Uterus (tissue), 3 donors: ENCODE measurements at regions not wholly inside any gene's neighbourhood (a gene's known extent, or its start where the extent isn't known, plus 50 kb on each side); places are given as distances from the start of the nearest gene placed in this dataset.

ENCODE experiments used
- DNase-seq, 2 donors: peaks; one replicate each; pipeline ENCODE4 v3.0.0-alpha.2; 2019 to 2020
- H3K27ac ChIP-seq, 2 donors: fragments of 200-600 bp; sonication (generic); 1 replicate in 1 of 2; 2 replicates in 1 of 2; pipeline ENCODE4 v1.5.1; 2016 to 2018
- H3K27me3 ChIP-seq, 2 donors: fragments of 200-600 bp; sonication (generic); one replicate each; pipeline ENCODE4 v1.5.1; 2018 to 2019; ENCODE audit warnings: control low read depth in 1 of 2
- H3K36me3 ChIP-seq, 2 donors: fragments of 200-600 bp; sonication (generic); one replicate each; pipeline ENCODE4 v1.5.1; 2019; ENCODE audit warnings: control low read depth in 1 of 2
- H3K4me1 ChIP-seq, 2 donors: fragments of 200-600 bp; sonication (generic); one replicate each; pipeline ENCODE4 v1.5.1; 2018 to 2019; ENCODE audit warnings: control low read depth in 1 of 2
- H3K4me3 ChIP-seq, 2 donors: fragments of 200-600 bp; sonication (generic); 1 replicate in 1 of 2; 2 replicates in 1 of 2; pipeline ENCODE4 v1.5.1; 2018 to 2019; ENCODE audit warnings: mild to moderate bottlenecking in 1 of 2
- H3K9me3 ChIP-seq, 2 donors: fragments of 200-600 bp; sonication (generic); one replicate each; pipeline ENCODE4 v1.5.1; 2019; ENCODE audit warnings: control low read depth in 1 of 2
- POLR2A ChIP-seq, 2 donors: fragments of 450-650 bp; IDR thresholded peaks; one replicate each; pipeline ENCODE4 v1.6.1; 2016; ENCODE audit warnings: antibody characterized with exemption in 2 of 2, mild to moderate bottlenecking in 1 of 2, moderate library complexity in 1 of 2
- intact Hi-C: fragments of 100-400 bp; cut with DNase I; formaldehyde crosslinking; loops from one replicate; pipeline ENCODE4 v1.15.1; 2023; ENCODE audit warnings: low total_unique reads
- TF ChIP-seq, protein P1 (sequence below), 4 experiments: fragments of 200-600 bp in 2 of 4; fragments of 450-650 bp in 2 of 4; sonication (generic) in 2 of 4; IDR thresholded peaks; one replicate each; pipeline ENCODE4 v1.5.1; 2016 to 2019; ENCODE audit warnings: antibody characterized with exemption in 4 of 4, mild to moderate bottlenecking in 2 of 4, moderate library complexity in 1 of 4
- donor health status: DM: yes; HTN: yes; CAD: no.

DNA sequence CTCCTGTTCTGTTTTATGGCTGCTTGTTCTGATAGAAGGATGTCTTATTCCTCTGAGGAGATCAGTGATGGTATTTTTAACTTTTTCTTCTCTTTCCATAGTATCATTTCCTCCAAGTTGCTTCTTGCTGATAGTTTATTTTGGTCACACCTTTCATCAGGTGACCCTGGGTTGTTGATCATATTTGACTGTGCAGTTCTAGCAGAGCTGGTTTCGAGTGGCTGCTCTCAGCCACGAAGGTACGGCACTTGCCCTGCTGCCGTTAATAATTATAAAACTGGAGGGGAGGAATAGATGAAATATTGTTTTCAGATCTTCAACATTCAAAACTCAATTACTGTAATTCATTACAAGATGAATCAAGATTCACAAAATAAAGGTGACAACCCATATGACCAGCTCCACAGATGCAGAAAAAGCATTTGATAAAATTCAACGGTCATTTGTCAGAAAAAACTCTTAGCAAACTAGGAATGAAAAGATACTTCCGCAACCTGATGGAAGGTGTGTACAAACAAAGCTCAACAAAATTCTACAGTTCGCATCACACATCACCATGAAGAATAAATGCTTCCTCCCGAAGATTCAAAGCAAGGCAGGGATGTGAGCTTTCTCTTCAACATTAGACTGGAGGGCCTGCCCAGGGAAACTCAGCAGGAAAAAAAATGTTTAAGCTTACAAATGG, 59.2 kb upstream of the RTL6 start:
- TF ChIP-seq, protein P1, sequence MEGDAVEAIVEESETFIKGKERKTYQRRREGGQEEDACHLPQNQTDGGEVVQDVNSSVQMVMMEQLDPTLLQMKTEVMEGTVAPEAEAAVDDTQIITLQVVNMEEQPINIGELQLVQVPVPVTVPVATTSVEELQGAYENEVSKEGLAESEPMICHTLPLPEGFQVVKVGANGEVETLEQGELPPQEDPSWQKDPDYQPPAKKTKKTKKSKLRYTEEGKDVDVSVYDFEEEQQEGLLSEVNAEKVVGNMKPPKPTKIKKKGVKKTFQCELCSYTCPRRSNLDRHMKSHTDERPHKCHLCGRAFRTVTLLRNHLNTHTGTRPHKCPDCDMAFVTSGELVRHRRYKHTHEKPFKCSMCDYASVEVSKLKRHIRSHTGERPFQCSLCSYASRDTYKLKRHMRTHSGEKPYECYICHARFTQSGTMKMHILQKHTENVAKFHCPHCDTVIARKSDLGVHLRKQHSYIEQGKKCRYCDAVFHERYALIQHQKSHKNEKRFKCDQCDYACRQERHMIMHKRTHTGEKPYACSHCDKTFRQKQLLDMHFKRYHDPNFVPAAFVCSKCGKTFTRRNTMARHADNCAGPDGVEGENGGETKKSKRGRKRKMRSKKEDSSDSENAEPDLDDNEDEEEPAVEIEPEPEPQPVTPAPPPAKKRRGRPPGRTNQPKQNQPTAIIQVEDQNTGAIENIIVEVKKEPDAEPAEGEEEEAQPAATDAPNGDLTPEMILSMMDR (IDR thresholded peaks at IDR 0.05) = no peak
- no peak for TF ChIP-seq POLR2A (IDR thresholded peaks at IDR 0.05)
- H3K27me3 ChIP-seq = no peaks in the 10 kb centered on the region
- no peaks in the 10 kb centered on the region for H3K4me1 ChIP-seq
- no peak for DNase-seq
- H3K36me3 ChIP-seq = no peaks in the 10 kb centered on the region
- H3K9me3 ChIP-seq = no peaks in the 10 kb centered on the region
- H3K4me3 ChIP-seq = no peak overlapping the region
- intact Hi-C loops = no loop called here
- no peak overlapping the region for H3K27ac ChIP-seq

DNA sequence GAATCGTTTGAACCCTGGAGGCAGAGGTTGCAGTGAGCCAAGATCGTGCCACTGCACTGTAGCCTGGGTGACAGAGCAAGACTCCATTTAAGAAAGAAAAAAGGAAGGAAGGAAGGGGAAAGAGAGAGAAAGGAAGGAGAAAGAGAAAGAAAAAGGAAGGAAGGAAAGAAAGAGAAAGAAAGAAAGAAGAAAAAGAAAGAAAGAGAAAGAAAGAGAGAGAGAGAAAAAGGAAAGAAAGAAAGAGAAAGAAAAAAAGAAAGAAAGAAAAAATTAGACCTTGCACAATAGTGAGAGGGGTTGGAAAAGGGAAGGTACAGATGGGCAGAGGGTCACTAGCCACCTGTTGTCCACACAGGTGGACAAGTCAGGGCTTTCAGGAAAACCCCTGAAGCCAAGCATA, 57.6 kb upstream of the RTL6 start:
- H3K36me3 ChIP-seq = no peaks in the 10 kb centered on the region
- intact Hi-C loops = no loop called here
- no peak overlapping the region for H3K4me3 ChIP-seq
- DNase-seq = no peak
- no peak for TF ChIP-seq POLR2A (IDR thresholded peaks at IDR 0.05)
- TF ChIP-seq, protein P1 (IDR thresholded peaks at IDR 0.05) = no peak
- no peaks in the 10 kb centered on the region for H3K9me3 ChIP-seq
- no peaks in the 10 kb centered on the region for H3K27me3 ChIP-seq
- H3K27ac ChIP-seq = no peak overlapping the region
- H3K4me1 ChIP-seq = no peaks in the 10 kb centered on the region

DNA sequence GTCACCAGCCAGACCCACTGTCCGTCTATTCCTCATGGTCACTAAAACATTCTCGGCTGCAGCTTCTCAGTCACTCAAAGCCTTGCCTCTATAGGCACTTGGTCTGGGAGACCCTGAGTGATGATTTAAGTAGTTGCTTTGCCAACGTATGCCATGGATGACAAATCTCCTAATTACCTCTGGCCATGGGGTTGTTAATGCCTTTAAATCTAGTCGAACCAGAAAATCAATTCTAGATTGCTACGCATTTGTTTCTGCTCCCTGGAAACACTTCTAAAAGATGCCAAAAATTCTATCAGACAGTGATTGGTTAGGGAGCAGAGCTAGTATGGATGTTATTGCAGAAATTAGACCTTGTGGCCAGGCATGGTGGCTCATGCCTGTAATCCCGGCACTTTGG, 57.0 kb upstream of the RTL6 start:
- no peak overlapping the region for H3K4me3 ChIP-seq
- H3K27me3 ChIP-seq = no peaks in the 10 kb centered on the region
- no peaks in the 10 kb centered on the region for H3K4me1 ChIP-seq
- TF ChIP-seq POLR2A (IDR thresholded peaks at IDR 0.05) = no peak
- TF ChIP-seq, protein P1 (IDR thresholded peaks at IDR 0.05) = no peak
- no peak overlapping the region for H3K27ac ChIP-seq
- no peak for DNase-seq
- intact Hi-C loops = no loop called here
- H3K36me3 ChIP-seq = no peaks in the 10 kb centered on the region
- no peaks in the 10 kb centered on the region for H3K9me3 ChIP-seq

DNA sequence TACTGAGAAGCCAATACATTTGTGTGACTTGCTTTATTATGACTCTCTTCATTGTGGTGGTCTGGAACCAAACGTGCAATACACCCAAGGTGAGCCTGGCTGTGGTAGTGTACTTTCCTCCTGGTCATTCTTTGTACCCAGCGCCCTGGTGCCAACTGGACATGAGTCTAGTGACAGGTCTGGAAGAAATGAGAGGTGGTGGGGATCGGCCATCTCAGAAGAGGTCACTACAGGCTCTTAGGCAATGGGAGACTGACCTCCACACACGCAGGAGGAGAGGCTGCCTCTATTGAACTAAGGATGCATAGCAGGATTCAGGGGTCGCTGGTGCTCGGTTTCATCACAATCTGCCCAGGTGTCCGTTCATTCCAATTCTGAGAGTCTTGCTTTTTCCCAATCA, 56.4 kb upstream of the RTL6 start:
- Histone ChIP-seq H3K9me3 (no peaks in the 10 kb centered on the region), H3K36me3 (no peaks in the 10 kb centered on the region), H3K27me3 (no peaks in the 10 kb centered on the region), H3K27ac (no peak overlapping the region), H3K4me3 (no peak overlapping the region), H3K4me1 (no peaks in the 10 kb centered on the region)
- no peak for TF ChIP-seq POLR2A (IDR thresholded peaks at IDR 0.05)
- TF ChIP-seq, protein P1 (IDR thresholded peaks at IDR 0.05) = no peak
- no peak for DNase-seq
- intact Hi-C loops = no loop called here

DNA sequence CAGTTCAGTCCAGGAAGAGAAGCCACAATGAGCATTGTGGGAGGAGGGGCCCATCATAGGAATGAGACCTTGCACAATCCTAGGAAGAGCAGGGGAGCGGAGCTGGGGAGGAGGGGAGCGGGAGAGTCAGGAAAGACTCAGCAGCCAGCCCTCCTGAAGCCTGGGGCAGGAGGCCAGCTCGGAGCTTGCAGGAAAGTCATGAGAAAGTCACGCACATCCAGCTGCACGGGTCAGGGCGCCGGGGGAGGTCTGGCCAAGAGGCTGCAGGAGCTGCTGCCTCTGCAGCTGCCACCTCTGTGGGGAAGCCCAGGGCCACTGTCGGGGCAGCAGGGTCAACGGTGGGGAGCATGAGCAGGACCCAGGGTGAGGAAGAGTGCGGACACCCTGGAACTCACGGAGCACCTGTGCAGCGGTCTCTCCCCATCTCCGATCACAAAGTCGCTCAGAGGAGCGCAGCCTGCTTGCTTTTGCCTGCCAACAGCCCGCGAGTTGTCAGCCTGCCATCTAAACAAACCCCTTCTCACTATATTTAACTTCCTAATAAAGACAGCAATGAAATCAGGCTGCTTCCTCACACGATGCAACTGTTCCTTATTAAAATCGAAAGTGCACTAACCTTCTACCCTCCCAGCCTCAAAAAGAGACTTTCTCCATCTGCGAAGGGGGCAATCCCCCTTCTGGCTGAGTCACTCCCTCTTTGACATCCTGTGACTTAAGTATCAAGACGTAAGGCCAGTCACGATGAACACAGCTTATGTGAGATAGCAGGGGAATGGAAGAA, 52.9 kb upstream of the RTL6 start:
- intact Hi-C loops = no loop called here
- Histone ChIP-seq H3K4me3 (peak overlapping the region; percentile 20 to 28), H3K4me1 (no peaks in the 10 kb centered on the region), H3K27me3 (no peaks in the 10 kb centered on the region), H3K36me3 (no peaks in the 10 kb centered on the region), H3K27ac (peak overlapping the region; percentile 46 to 57), H3K9me3 (no peaks in the 10 kb centered on the region)
- peak; percentile 81 to 82 for DNase-seq
- TF ChIP-seq, protein P1 (IDR thresholded peaks at IDR 0.05) = no peak
- no peak for TF ChIP-seq POLR2A (IDR thresholded peaks at IDR 0.05)
